Spleen (tissue), 7 donors: ENCODE measurements at regions not wholly inside any gene's neighbourhood (a gene's known extent, or its start where the extent isn't known, plus 50 kb on each side); places are given as distances from the start of the nearest gene placed in this dataset.

Experiments
- CTCF ChIP-seq, 11 experiments: fragments of 200-600 bp in 7 of 11; fragments of 450-650 bp in 4 of 11; sonication (generic) in 4 of 11; IDR thresholded peaks in 8 of 11; conservative IDR thresholded peaks in 3 of 11; 1 replicate in 7 of 11; 2 replicates in 4 of 11; pipeline versions ENCODE4 v1.4.0 to v1.8.0; 2016 to 2021; ENCODE audit warnings: antibody characterized with exemption in 11 of 11, inconsistent platforms in 4 of 11, mild to moderate bottlenecking in 1 of 11
- POLR2A ChIP-seq, 3 donors: fragments of 450-650 bp; IDR thresholded peaks; one replicate each; pipeline ENCODE4 v1.5.1; 2017; ENCODE audit warnings: antibody characterized with exemption in 3 of 3, mild to moderate bottlenecking in 1 of 3
- POLR2AphosphoS5 ChIP-seq, 3 donors: sonication (generic); formaldehyde crosslinking; IDR thresholded peaks; one replicate each; pipeline ENCODE4 v1.5.1; 2017; ENCODE audit warnings: antibody characterized with exemption in 3 of 3
- donor health status: DM: no; HTN: no; CAD: no; lungs with moderate emphysema.
- donor health status: DM: no; HTN: no; CAD: no.
- donor health status: DM: no; HTN: no; CAD: no.

- TF ChIP-seq POLR2AphosphoS5 (IDR thresholded peaks at IDR 0.05) (no peak), CTCF (IDR thresholded peaks at IDR 0.05 in 8 of 11, conservative IDR thresholded peaks at IDR 0.05 in 3 of 11) (no peak), POLR2A (IDR thresholded peaks at IDR 0.05) (no peak)
Measured at GRCh38 chr13:76414320-76414719, 471.9 kb downstream of the KCTD12 start.
